ENCODE measurements at regions not wholly inside any gene's neighbourhood (a gene's known extent, or its start where the extent isn't known, plus 50 kb on each side); places are given as distances from the start of the nearest gene placed in this dataset.

DNA sequence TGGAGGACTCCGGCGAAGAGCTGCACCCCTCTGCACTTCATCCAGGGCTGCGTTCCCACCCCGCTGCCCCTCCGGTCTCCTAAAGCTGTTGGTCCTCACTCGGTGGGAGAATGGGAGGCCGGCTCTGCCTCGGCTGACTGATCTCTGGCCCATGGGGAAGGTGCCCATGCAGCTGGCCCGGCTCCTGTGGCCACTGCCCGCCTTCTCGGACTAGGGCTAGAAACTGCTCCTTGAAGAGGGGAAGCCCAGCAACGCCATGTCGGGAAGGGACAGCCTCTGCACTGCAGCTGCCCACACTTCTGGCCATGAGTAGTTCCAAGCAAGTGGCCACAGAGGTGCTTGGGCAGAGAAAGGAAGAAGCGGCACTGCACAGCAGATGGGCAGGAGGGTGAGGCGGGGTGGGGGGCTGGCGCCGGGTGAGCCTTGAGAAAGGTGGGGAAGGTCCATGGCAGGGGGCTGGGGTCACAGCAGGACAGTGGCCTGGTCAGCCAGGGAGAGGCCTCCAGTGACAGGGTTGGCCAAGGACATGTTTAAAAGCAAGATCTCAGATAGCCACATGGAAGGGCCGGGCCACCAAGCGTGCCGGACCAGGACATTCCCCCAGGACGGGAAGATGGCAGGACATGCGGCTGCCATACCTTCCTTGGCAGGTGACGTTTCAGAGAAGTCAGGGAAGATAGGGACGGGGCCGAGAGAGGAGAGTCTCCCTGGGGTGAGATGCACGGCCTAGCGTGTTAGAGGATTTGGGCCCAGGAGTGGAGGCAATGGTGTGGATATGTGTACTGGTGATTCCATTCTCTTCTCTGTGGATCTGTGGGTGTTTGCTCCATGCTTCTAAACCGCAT lies 158.8 kb upstream of the HDAC4 start:
- H3K9me3 ChIP-seq (replicated peaks; ENCODE audit: control insufficient read depth, insufficient read depth, low read length): no peaks in the 10 kb centered on the region
- ChIA-PET POLR2A (no interaction called here), CTCF (no interaction called here), SMC1A (ENCODE audit: uncharacterized antibody, unreplicated experiment) (no interaction called here), RAD21 (ENCODE audit: unreplicated experiment) (no interaction called here)
- H3K4me3 ChIP-seq: no peak overlapping the region
- H3K27ac ChIP-seq (ENCODE audit: control insufficient read depth, insufficient read depth): no peak overlapping the region
- H3K4me2 ChIP-seq (ENCODE audit: control insufficient read depth, insufficient read depth): no peak overlapping the region
- no peaks in the 10 kb centered on the region; a peak in 2 of 4 replicates for H3K27me3 ChIP-seq (replicated peaks in 1 of 2; ENCODE audit: control insufficient read depth in 2 of 2, insufficient read depth in 2 of 2, low read length in 1 of 2)
- H4K20me1 ChIP-seq (ENCODE audit: control insufficient read depth, insufficient read depth): no peaks in the 10 kb centered on the region
- in situ Hi-C loops (cut with MboI) (no loop called here), intact Hi-C loops (cut with micrococcal nuclease; ENCODE audit: unreplicated experiment) (no loop called here)
- no peaks in the 10 kb centered on the region for H3K4me1 ChIP-seq (ENCODE audit: control insufficient read depth, insufficient read depth, low read length)
- TF ChIP-seq KLF5 (IDR thresholded peaks at IDR 0.05; ENCODE audit: partially characterized antibody): no peak
- TF ChIP-seq NBN (IDR thresholded peaks at IDR 0.05): no peak
- TF ChIP-seq, protein P1, sequence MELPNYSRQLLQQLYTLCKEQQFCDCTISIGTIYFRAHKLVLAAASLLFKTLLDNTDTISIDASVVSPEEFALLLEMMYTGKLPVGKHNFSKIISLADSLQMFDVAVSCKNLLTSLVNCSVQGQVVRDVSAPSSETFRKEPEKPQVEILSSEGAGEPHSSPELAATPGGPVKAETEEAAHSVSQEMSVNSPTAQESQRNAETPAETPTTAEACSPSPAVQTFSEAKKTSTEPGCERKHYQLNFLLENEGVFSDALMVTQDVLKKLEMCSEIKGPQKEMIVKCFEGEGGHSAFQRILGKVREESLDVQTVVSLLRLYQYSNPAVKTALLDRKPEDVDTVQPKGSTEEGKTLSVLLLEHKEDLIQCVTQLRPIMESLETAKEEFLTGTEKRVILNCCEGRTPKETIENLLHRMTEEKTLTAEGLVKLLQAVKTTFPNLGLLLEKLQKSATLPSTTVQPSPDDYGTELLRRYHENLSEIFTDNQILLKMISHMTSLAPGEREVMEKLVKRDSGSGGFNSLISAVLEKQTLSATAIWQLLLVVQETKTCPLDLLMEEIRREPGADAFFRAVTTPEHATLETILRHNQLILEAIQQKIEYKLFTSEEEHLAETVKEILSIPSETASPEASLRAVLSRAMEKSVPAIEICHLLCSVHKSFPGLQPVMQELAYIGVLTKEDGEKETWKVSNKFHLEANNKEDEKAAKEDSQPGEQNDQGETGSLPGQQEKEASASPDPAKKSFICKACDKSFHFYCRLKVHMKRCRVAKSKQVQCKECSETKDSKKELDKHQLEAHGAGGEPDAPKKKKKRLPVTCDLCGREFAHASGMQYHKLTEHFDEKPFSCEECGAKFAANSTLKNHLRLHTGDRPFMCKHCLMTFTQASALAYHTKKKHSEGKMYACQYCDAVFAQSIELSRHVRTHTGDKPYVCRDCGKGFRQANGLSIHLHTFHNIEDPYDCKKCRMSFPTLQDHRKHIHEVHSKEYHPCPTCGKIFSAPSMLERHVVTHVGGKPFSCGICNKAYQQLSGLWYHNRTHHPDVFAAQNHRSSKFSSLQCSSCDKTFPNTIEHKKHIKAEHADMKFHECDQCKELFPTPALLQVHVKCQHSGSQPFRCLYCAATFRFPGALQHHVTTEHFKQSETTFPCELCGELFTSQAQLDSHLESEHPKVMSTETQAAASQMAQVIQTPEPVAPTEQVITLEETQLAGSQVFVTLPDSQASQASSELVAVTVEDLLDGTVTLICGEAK (IDR thresholded peaks at IDR 0.05; ENCODE audit: borderline replicate concordance): no peak
- no peak for TF ChIP-seq CREB1 (IDR thresholded peaks at IDR 0.05; ENCODE audit: low read depth)
- TF ChIP-seq YBX1 (IDR thresholded peaks at IDR 0.05): no peak
- no peak for TF ChIP-seq CHD2 (IDR thresholded peaks at IDR 0.05; ENCODE audit: borderline replicate concordance, low read depth, low read length)
- TF ChIP-seq, protein P2, sequence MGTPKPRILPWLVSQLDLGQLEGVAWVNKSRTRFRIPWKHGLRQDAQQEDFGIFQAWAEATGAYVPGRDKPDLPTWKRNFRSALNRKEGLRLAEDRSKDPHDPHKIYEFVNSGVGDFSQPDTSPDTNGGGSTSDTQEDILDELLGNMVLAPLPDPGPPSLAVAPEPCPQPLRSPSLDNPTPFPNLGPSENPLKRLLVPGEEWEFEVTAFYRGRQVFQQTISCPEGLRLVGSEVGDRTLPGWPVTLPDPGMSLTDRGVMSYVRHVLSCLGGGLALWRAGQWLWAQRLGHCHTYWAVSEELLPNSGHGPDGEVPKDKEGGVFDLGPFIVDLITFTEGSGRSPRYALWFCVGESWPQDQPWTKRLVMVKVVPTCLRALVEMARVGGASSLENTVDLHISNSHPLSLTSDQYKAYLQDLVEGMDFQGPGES (IDR thresholded peaks at IDR 0.05): no peak
- no peak for TF ChIP-seq NR2C2 (IDR thresholded peaks at IDR 0.05; ENCODE audit: borderline replicate concordance, control insufficient read depth, insufficient read length, low read depth)
- TF ChIP-seq ATF7 (IDR thresholded peaks at IDR 0.05; ENCODE audit: low read depth): no peak
- no peak for TF ChIP-seq YY1 (IDR thresholded peaks at IDR 0.05; ENCODE audit: low read depth, low read length)
- no peak for TF ChIP-seq MYC (IDR thresholded peaks at IDR 0.05; ENCODE audit: insufficient read depth, insufficient read length, insufficient replicate concordance, low read length, severe bottlenecking)
- H3K9ac ChIP-seq (ENCODE audit: control insufficient read depth, insufficient read depth, low read length): no peak overlapping the region
- no peak for ATAC-seq
- WGBS (ENCODE audit: insufficient coverage, insufficient replicate concordance, low lambda C conversion rate, missing lambda C conversion rate): 41% methylated on average over 28 of the region's 28 CpGs
- H3K79me2 ChIP-seq (ENCODE audit: control insufficient read depth, insufficient read depth, low read length): no peaks in the 10 kb centered on the region
- no peak overlapping the region for H2AFZ ChIP-seq (ENCODE audit: control insufficient read depth, low read depth, low read length)
- no peak for DNase-seq (ENCODE audit: low read depth, low spot score)
- no peaks in the 10 kb centered on the region for H3K36me3 ChIP-seq (ENCODE audit: control insufficient read depth in 2 of 2, insufficient read depth in 2 of 2, low read length in 1 of 2)
- no TSS peak for BruUV-seq (replicated peaks)
- no peak for FAIRE-seq

Data from GM12878 (cell line).